ENCODE measurements at regions not wholly inside any gene's neighbourhood (a gene's known extent, or its start where the extent isn't known, plus 50 kb on each side); places are given as distances from the start of the nearest gene placed in this dataset.

- ChIA-PET POLR2A (no interaction called here), CTCF (interaction anchor here (0.5 kb wide), 1 partner anchor 76 kb away, joined by 3 read pairs; no protein-coding TSS in a partner anchor)
- Mint-ChIP-seq H3K4me1 (ENCODE audit: insufficient read depth, unreplicated experiment) (no peaks in the 10 kb centered on the region), H3K27ac (ENCODE audit: low read depth, unreplicated experiment) (no peak overlapping the region), H3K9me3 (ENCODE audit: unreplicated experiment) (peaks cover 7% of the 10 kb centered on the region), H3K36me3 (ENCODE audit: insufficient read depth, unreplicated experiment) (no peaks in the 10 kb centered on the region), H3K4me3 (ENCODE audit: unreplicated experiment) (no peak overlapping the region), H3K27me3 (ENCODE audit: insufficient read depth, unreplicated experiment) (no peaks in the 10 kb centered on the region)
- BruUV-seq (replicated peaks): no TSS peak
- DNase-seq (ENCODE audit: unreplicated experiment): no peak
- TF ChIP-seq CTCF (IDR thresholded peaks at IDR 0.05; ENCODE audit: unreplicated experiment): no peak
- intact Hi-C loops (cut with micrococcal nuclease): no loop called here
Measured at GRCh38 chr12:65682112-65682511, 142.2 kb upstream of the HMGA2 start.

GRCh38 chr12:65684906-65685305 is 139.4 kb upstream of the HMGA2 start:
- no peaks in the 10 kb centered on the region for H3K4me1 Mint-ChIP-seq (ENCODE audit: insufficient read depth, unreplicated experiment)
- H3K4me3 Mint-ChIP-seq (ENCODE audit: unreplicated experiment): no peak overlapping the region
- H3K27ac Mint-ChIP-seq (ENCODE audit: low read depth, unreplicated experiment): no peak overlapping the region
- H3K27me3 Mint-ChIP-seq (ENCODE audit: insufficient read depth, unreplicated experiment): no peaks in the 10 kb centered on the region
- intact Hi-C loops (cut with micrococcal nuclease): loop anchor here (5.0 kb wide), 2 partner anchors 128 to 402 kb away; no protein-coding TSS in a partner anchor
- no peak for TF ChIP-seq CTCF (IDR thresholded peaks at IDR 0.05; ENCODE audit: unreplicated experiment)
- no peak for DNase-seq (ENCODE audit: unreplicated experiment)
- peaks cover 7% of the 10 kb centered on the region for H3K9me3 Mint-ChIP-seq (ENCODE audit: unreplicated experiment)
- no TSS peak for BruUV-seq (replicated peaks)
- POLR2A ChIA-PET: interaction anchor here (1.3 kb wide), 1 partner anchor 81 kb away, joined by 4 read pairs; no protein-coding TSS in a partner anchor
- CTCF ChIA-PET: interaction anchor here (1.1 to 1.7 kb wide), 2 partner anchors 12 to 34 kb away, joined by 3 to 8 read pairs; no protein-coding TSS in a partner anchor
- H3K36me3 Mint-ChIP-seq (ENCODE audit: insufficient read depth, unreplicated experiment): no peaks in the 10 kb centered on the region

DNA sequence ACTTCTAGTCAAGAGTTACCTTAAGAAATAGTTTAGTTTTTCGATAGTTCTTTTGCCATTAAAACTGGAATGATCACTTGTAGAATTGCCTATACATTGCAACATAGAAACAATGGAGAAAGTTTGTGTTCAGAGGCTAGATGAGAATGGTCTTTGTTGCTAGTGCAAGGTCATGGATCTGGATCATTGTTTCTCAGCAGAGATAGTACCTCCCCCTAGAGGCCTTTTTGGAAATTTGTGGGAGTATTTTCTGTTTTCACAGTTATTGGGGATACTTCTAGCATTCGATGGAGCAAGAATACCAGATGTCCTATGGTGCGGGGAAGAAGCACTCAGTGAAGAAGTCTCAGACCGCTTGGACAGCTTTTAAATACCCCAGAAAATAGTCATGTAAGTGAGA is 138.8 kb upstream of the HMGA2 start:
- Mint-ChIP-seq H3K4me3 (ENCODE audit: unreplicated experiment) (no peak overlapping the region), H3K27ac (ENCODE audit: low read depth, unreplicated experiment) (no peak overlapping the region), H3K9me3 (ENCODE audit: unreplicated experiment) (peaks cover 7% of the 10 kb centered on the region), H3K36me3 (ENCODE audit: insufficient read depth, unreplicated experiment) (no peaks in the 10 kb centered on the region), H3K27me3 (ENCODE audit: insufficient read depth, unreplicated experiment) (no peaks in the 10 kb centered on the region), H3K4me1 (ENCODE audit: insufficient read depth, unreplicated experiment) (peaks cover 1% of the 10 kb centered on the region)
- ChIA-PET CTCF (interaction anchor here (0.8 to 1.7 kb wide), 5 partner anchors 12 to 490 kb away, joined by 3 to 8 read pairs (median 4); no protein-coding TSS in a partner anchor), POLR2A (interaction anchor here (1.3 kb wide), 1 partner anchor 81 kb away, joined by 4 read pairs; no protein-coding TSS in a partner anchor)
- no TSS peak for BruUV-seq (replicated peaks)
- intact Hi-C loops (cut with micrococcal nuclease): loop anchor here (5.0 kb wide), 2 partner anchors 128 to 402 kb away; no protein-coding TSS in a partner anchor
- peak; percentile 66 for DNase-seq (ENCODE audit: unreplicated experiment)
- TF ChIP-seq CTCF (IDR thresholded peaks at IDR 0.05; ENCODE audit: unreplicated experiment): peak; percentile 40

DNA sequence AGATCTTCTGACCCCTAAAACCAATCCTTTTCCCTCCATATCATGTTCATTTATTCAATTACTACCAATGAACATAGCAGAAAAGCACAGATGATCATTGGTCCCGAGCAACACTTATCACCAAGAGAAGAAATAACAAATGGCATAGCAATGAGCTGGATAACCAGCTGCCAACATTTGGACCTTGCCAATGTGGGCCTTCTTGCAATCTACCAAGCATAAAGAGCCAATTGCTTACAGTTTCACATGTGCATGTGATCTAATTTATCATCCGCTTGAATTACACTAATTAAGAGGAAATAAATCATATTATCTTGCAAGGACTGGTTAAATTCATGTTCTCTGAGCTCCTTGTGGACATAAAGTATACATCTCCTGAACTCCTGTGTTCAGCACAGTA is 134.8 kb upstream of the HMGA2 start:
- peaks cover under 1% of the 10 kb centered on the region for H3K9me3 Mint-ChIP-seq (ENCODE audit: unreplicated experiment)
- ChIA-PET CTCF (interaction anchor here (0.7 to 1.8 kb wide), 7 partner anchors 10 to 397 kb away, joined by 3 to 11 read pairs (median 4); no protein-coding TSS in a partner anchor), POLR2A (interaction anchor here (1.1 to 1.7 kb wide), 3 partner anchors 14 to 87 kb away, joined by 3 to 4 read pairs (median 4); no protein-coding TSS in a partner anchor)
- intact Hi-C loops (cut with micrococcal nuclease): loop anchor here (5.0 kb wide), 2 partner anchors 132 to 398 kb away; no protein-coding TSS in a partner anchor
- TF ChIP-seq CTCF (IDR thresholded peaks at IDR 0.05; ENCODE audit: unreplicated experiment): no peak
- H3K27ac Mint-ChIP-seq (ENCODE audit: low read depth, unreplicated experiment): no peak overlapping the region
- H3K4me3 Mint-ChIP-seq (ENCODE audit: unreplicated experiment): no peak overlapping the region
- H3K36me3 Mint-ChIP-seq (ENCODE audit: insufficient read depth, unreplicated experiment): no peaks in the 10 kb centered on the region
- BruUV-seq (replicated peaks): no TSS peak
- H3K27me3 Mint-ChIP-seq (ENCODE audit: insufficient read depth, unreplicated experiment): no peaks in the 10 kb centered on the region
- no peak for DNase-seq (ENCODE audit: unreplicated experiment)
- H3K4me1 Mint-ChIP-seq (ENCODE audit: insufficient read depth, unreplicated experiment): peaks cover 7% of the 10 kb centered on the region
